Right renal cortex interstitium (tissue), 3 donors: ENCODE measurements at regions not wholly inside any gene's neighbourhood (a gene's known extent, or its start where the extent isn't known, plus 50 kb on each side); places are given as distances from the start of the nearest gene placed in this dataset.

Source experiments
- DNase-seq, 3 donors: peaks; one replicate each; pipeline ENCODE4 v3.0.0-alpha.2; 2013; ENCODE audit warnings: low read depth in 3 of 3, low spot score in 2 of 3

- DNase-seq = no peak
Observed at GRCh38 chr11:119942583-119943297, 195.2 kb downstream of the TRIM29 start.

GRCh38 chr11:119941636-119942411, 196.1 kb downstream of the TRIM29 start:
- DNase-seq = no peak

- DNase-seq = no peak
Observed at GRCh38 chr11:119941171-119941570, 196.7 kb downstream of the TRIM29 start.

- no peak for DNase-seq
Observed at GRCh38 chr11:119940401-119940976, 197.4 kb downstream of the TRIM29 start.

- DNase-seq = no peak
Observed at GRCh38 chr11:119937412-119937811, 200.5 kb downstream of the TRIM29 start.

- DNase-seq = no peak
Observed at GRCh38 chr11:119936426-119936825, 201.5 kb downstream of the TRIM29 start.

GRCh38 chr11:119935349-119935925, 202.5 kb downstream of the TRIM29 start:
- no peak for DNase-seq

GRCh38 chr11:119934866-119935265, 203.0 kb downstream of the TRIM29 start:
- no peak for DNase-seq

GRCh38 chr11:119934267-119934666, 203.6 kb downstream of the TRIM29 start:
- DNase-seq = no peak

GRCh38 chr11:119933584-119933983, 204.3 kb downstream of the TRIM29 start:
- no peak for DNase-seq

- DNase-seq = no peak
Observed at GRCh38 chr11:119932828-119933562, 204.0 kb upstream of the NECTIN1 start.

- DNase-seq = no peak
Observed at GRCh38 chr11:119928047-119928446, 199.0 kb upstream of the NECTIN1 start.

- DNase-seq = no peak
Observed at GRCh38 chr11:119924017-119924416, 195.0 kb upstream of the NECTIN1 start.

- DNase-seq = no peak
Observed at GRCh38 chr11:119921571-119921970, 192.6 kb upstream of the NECTIN1 start.

- no peak for DNase-seq
Observed at GRCh38 chr11:119920666-119921387, 191.8 kb upstream of the NECTIN1 start.

- no peak for DNase-seq
Observed at GRCh38 chr11:119919656-119920055, 190.7 kb upstream of the NECTIN1 start.

- no peak for DNase-seq
Observed at GRCh38 chr11:119918347-119918746, 189.3 kb upstream of the NECTIN1 start.

GRCh38 chr11:119916568-119916967, 187.6 kb upstream of the NECTIN1 start:
- no peak for DNase-seq

- no peak for DNase-seq
Observed at GRCh38 chr11:119912229-119912628, 183.2 kb upstream of the NECTIN1 start.

- DNase-seq = no peak
Observed at GRCh38 chr11:119910650-119911049, 181.7 kb upstream of the NECTIN1 start.
